OCI-LY3 (cell line): ENCODE measurements at regions not wholly inside any gene's neighbourhood (a gene's known extent, or its start where the extent isn't known, plus 50 kb on each side); places are given as distances from the start of the nearest gene placed in this dataset.

Source experiments
- CTCF ChIP-seq: fragments of 200-600, 300-600 bp; sonication (generic); IDR thresholded peaks from 2 replicates; pipeline ENCODE4 v1.5.1; 2014; ENCODE audit warnings: antibody characterized with exemption, low read length, low read depth
- EZH2phosphoT487 ChIP-seq: fragments of 200-600 bp; shearing (Covaris generic); IDR thresholded peaks from 2 replicates; pipeline ENCODE4 v1.6.1; 2018; ENCODE audit warnings: antibody characterized with exemption, mixed run types, low read depth

GRCh38 chrY:19574939-19575338 is 169.6 kb downstream of the KDM5D start:
- TF ChIP-seq CTCF (no peak), EZH2phosphoT487 (no peak)
